ENCODE measurements at regions not wholly inside any gene's neighbourhood (a gene's known extent, or its start where the extent isn't known, plus 50 kb on each side); places are given as distances from the start of the nearest gene placed in this dataset.
"Not testable (repeated sequence)": the region's sequence is repeated elsewhere in the genome, so short reads cannot be mapped to it uniquely, and the experiment has no call there.

GRCh38 chr4:7136351-7136750, 56.0 kb upstream of the SORCS2 start:
- TF ChIP-seq CTCF (IDR thresholded peaks at IDR 0.05; ENCODE audit: low read length) (no peak), EZH2phosphoT487 (IDR thresholded peaks at IDR 0.05; ENCODE audit: low read length) (no peak), EZH2 (optimal IDR thresholded peaks at IDR 0.05; ENCODE audit: low read depth, low read length) (no peak)
- Histone ChIP-seq H3K4me1 (ENCODE audit: low read length) (no peaks in the 10 kb centered on the region), H3K27me3 (replicated peaks; ENCODE audit: insufficient read depth, low read length) (peaks cover 71% of the 10 kb centered on the region), H3K9ac (ENCODE audit: low read length) (no peak overlapping the region), H3K79me2 (ENCODE audit: low read length) (no peaks in the 10 kb centered on the region), H4K20me1 (ENCODE audit: insufficient read depth, low read length) (no peaks in the 10 kb centered on the region), H3K4me3 (ENCODE audit: low read length) (no peak overlapping the region), H3K27ac (ENCODE audit: low read length) (no peak overlapping the region), H3F3A (ENCODE audit: insufficient read depth, low read length) (no peaks in the 10 kb centered on the region), H3K9me2 (replicated peaks; ENCODE audit: insufficient read depth, low read length) (no peaks in the 10 kb centered on the region), H3K4me2 (ENCODE audit: low read depth, low read length) (no peak overlapping the region), H3K9me3 (replicated peaks; ENCODE audit: insufficient read depth, low read length) (no peaks in the 10 kb centered on the region), H2AFZ (ENCODE audit: low read length) (no peak overlapping the region), H3K36me3 (replicated peaks; ENCODE audit: insufficient read depth, low read length) (no peaks in the 10 kb centered on the region)
- no peak for DNase-seq

- no peaks in the 10 kb centered on the region for H3K9me2 ChIP-seq (replicated peaks; ENCODE audit: insufficient read depth, low read length)
- H3K27ac ChIP-seq (ENCODE audit: low read length), result no peak overlapping the region
- no peaks in the 10 kb centered on the region for H3K79me2 ChIP-seq (ENCODE audit: low read length)
- H3F3A ChIP-seq (ENCODE audit: insufficient read depth, low read length), result no peaks in the 10 kb centered on the region
- DNase-seq, result no peak
- no peaks in the 10 kb centered on the region for H4K20me1 ChIP-seq (ENCODE audit: insufficient read depth, low read length)
- H3K36me3 ChIP-seq (replicated peaks; ENCODE audit: insufficient read depth, low read length), result no peaks in the 10 kb centered on the region
- peaks cover 64% of the 10 kb centered on the region for H3K27me3 ChIP-seq (replicated peaks; ENCODE audit: insufficient read depth, low read length)
- H3K4me2 ChIP-seq (ENCODE audit: low read depth, low read length), result no peak overlapping the region
- no peak overlapping the region for H3K9ac ChIP-seq (ENCODE audit: low read length)
- no peak for TF ChIP-seq EZH2phosphoT487 (IDR thresholded peaks at IDR 0.05; ENCODE audit: low read length)
- TF ChIP-seq EZH2 (optimal IDR thresholded peaks at IDR 0.05; ENCODE audit: low read depth, low read length), result no peak
- TF ChIP-seq CTCF (IDR thresholded peaks at IDR 0.05; ENCODE audit: low read length), result no peak
- H3K4me1 ChIP-seq (ENCODE audit: low read length), result no peaks in the 10 kb centered on the region
- H3K9me3 ChIP-seq (replicated peaks; ENCODE audit: insufficient read depth, low read length), result no peaks in the 10 kb centered on the region
- H3K4me3 ChIP-seq (ENCODE audit: low read length), result no peak overlapping the region
- H2AFZ ChIP-seq (ENCODE audit: low read length), result no peak overlapping the region
Observed at GRCh38 chr4:7135389-7135746, 57.0 kb upstream of the SORCS2 start.

- Histone ChIP-seq H3K9ac (ENCODE audit: low read length) (no peak overlapping the region), H3K27me3 (replicated peaks; ENCODE audit: insufficient read depth, low read length) (peaks cover 63% of the 10 kb centered on the region), H2AFZ (ENCODE audit: low read length) (no peak overlapping the region), H3K36me3 (replicated peaks; ENCODE audit: insufficient read depth, low read length) (no peaks in the 10 kb centered on the region), H3K79me2 (ENCODE audit: low read length) (no peaks in the 10 kb centered on the region), H3F3A (ENCODE audit: insufficient read depth, low read length) (no peaks in the 10 kb centered on the region), H3K4me2 (ENCODE audit: low read depth, low read length) (no peak overlapping the region), H3K9me2 (replicated peaks; ENCODE audit: insufficient read depth, low read length) (no peaks in the 10 kb centered on the region), H3K27ac (ENCODE audit: low read length) (no peak overlapping the region), H3K4me3 (ENCODE audit: low read length) (no peak overlapping the region), H3K4me1 (ENCODE audit: low read length) (no peaks in the 10 kb centered on the region), H3K9me3 (replicated peaks; ENCODE audit: insufficient read depth, low read length) (no peaks in the 10 kb centered on the region), H4K20me1 (ENCODE audit: insufficient read depth, low read length) (no peaks in the 10 kb centered on the region)
- TF ChIP-seq EZH2phosphoT487 (IDR thresholded peaks at IDR 0.05; ENCODE audit: low read length), result no peak
- no peak for TF ChIP-seq EZH2 (optimal IDR thresholded peaks at IDR 0.05; ENCODE audit: low read depth, low read length)
- TF ChIP-seq CTCF (IDR thresholded peaks at IDR 0.05; ENCODE audit: low read length), result no peak
- no peak for DNase-seq
Observed at GRCh38 chr4:7134737-7135388, 57.5 kb upstream of the SORCS2 start.

GRCh38 chr4:7133818-7134650, 58.3 kb upstream of the SORCS2 start:
- not testable (repeated sequence) for H2AFZ ChIP-seq (ENCODE audit: low read length); H3K27ac ChIP-seq (ENCODE audit: low read length); H3K9me2 ChIP-seq (replicated peaks; ENCODE audit: insufficient read depth, low read length); H3K4me2 ChIP-seq (ENCODE audit: low read depth, low read length); H3K9me3 ChIP-seq (replicated peaks; ENCODE audit: insufficient read depth, low read length); H3K79me2 ChIP-seq (ENCODE audit: low read length); H3K4me3 ChIP-seq (ENCODE audit: low read length); DNase-seq; H3K4me1 ChIP-seq (ENCODE audit: low read length); H4K20me1 ChIP-seq (ENCODE audit: insufficient read depth, low read length); H3K9ac ChIP-seq (ENCODE audit: low read length); H3F3A ChIP-seq (ENCODE audit: insufficient read depth, low read length); H3K36me3 ChIP-seq (replicated peaks; ENCODE audit: insufficient read depth, low read length)
- H3K27me3 ChIP-seq (replicated peaks; ENCODE audit: insufficient read depth, low read length), result peaks cover 63% of the 10 kb centered on the region
